ENCODE measurements at regions not wholly inside any gene's neighbourhood (a gene's known extent, or its start where the extent isn't known, plus 50 kb on each side); places are given as distances from the start of the nearest gene placed in this dataset.

- no peak overlapping the region for H3K4me3 Mint-ChIP-seq
- no peak overlapping the region for H3K27ac Mint-ChIP-seq
- H3K4me1 ChIP-seq (ENCODE audit: control insufficient read depth, insufficient read depth, low read length), result peaks cover 9% of the 10 kb centered on the region
- no peaks in the 10 kb centered on the region for H3K36me3 ChIP-seq (ENCODE audit: control insufficient read depth, insufficient read depth, low read length)
- H3K36me3 Mint-ChIP-seq (ENCODE audit: low read depth), result peaks cover 8% of the 10 kb centered on the region
- no peaks in the 10 kb centered on the region for H3K27me3 Mint-ChIP-seq (ENCODE audit: insufficient read depth)
- H3K4me1 Mint-ChIP-seq, result peaks cover 16% of the 10 kb centered on the region
- H3K9me3 Mint-ChIP-seq, result peaks cover 19% of the 10 kb centered on the region
- peaks cover 15% of the 10 kb centered on the region for H3K9me3 ChIP-seq (ENCODE audit: control insufficient read depth, low read length)
- H3K9ac ChIP-seq (ENCODE audit: extremely low read depth, low read length, poor library complexity, severe bottlenecking), result no peak overlapping the region
- DNase-seq, result no peak
- H3K4me3 ChIP-seq (ENCODE audit: low read length), result no peak overlapping the region
- H3K27me3 ChIP-seq (ENCODE audit: control insufficient read depth, insufficient read depth, low read length, poor library complexity, severe bottlenecking), result no peaks in the 10 kb centered on the region
- WGBS, 2 experiments (ENCODE audit: insufficient coverage in 1 of 2, insufficient read length in 1 of 2), result 0 to 53% methylated on average over 1 to 3 of the region's 3 CpGs
- H3K27ac ChIP-seq (ENCODE audit: low read depth, low read length), result no peak overlapping the region
- TF ChIP-seq CTCF (conservative IDR thresholded peaks at IDR 0.05), result no peak
Measured at GRCh38 chr1:175814885-175815284, 71.5 kb upstream of the TNR start.

DNA sequence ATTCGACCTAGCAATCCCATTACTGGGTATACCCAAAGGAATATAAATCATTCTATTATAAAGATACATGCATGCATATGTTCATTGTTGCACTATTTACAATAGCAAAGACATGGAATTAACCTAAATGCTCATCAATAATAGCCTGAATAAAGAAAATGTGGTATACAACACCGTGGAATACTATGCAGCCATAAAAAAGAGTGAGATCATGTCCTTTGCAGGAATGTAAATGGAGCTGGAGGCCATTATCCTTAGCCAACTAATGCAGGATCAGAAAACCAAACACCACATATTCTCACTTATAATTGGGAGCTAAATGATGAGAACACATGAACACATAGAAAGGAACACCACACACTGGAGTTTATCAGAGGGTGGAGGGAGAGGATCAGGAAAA, 69.5 kb upstream of the TNR start:
- peaks cover 14% of the 10 kb centered on the region for H3K9me3 ChIP-seq (ENCODE audit: control insufficient read depth, low read length)
- no peak overlapping the region for H3K27ac ChIP-seq (ENCODE audit: low read depth, low read length)
- peak overlapping the region; percentile 57 for H3K4me3 ChIP-seq (ENCODE audit: low read length)
- 100% methylated on average over 1 to 2 of the region's 2 CpGs for WGBS, 2 experiments (ENCODE audit: insufficient coverage in 1 of 2, insufficient read length in 1 of 2)
- H3K27me3 ChIP-seq (ENCODE audit: control insufficient read depth, insufficient read depth, low read length, poor library complexity, severe bottlenecking), result no peaks in the 10 kb centered on the region
- DNase-seq, result no peak
- no peaks in the 10 kb centered on the region for H3K36me3 ChIP-seq (ENCODE audit: control insufficient read depth, insufficient read depth, low read length)
- Mint-ChIP-seq H3K27ac (no peak overlapping the region), H3K27me3 (ENCODE audit: insufficient read depth) (no peaks in the 10 kb centered on the region), H3K36me3 (ENCODE audit: low read depth) (peaks cover 6% of the 10 kb centered on the region), H3K4me1 (peaks cover 25% of the 10 kb centered on the region), H3K4me3 (no peak overlapping the region), H3K9me3 (peaks cover 16% of the 10 kb centered on the region)
- H3K9ac ChIP-seq (ENCODE audit: extremely low read depth, low read length, poor library complexity, severe bottlenecking), result no peak overlapping the region
- H3K4me1 ChIP-seq (ENCODE audit: control insufficient read depth, insufficient read depth, low read length), result peaks cover 17% of the 10 kb centered on the region
- TF ChIP-seq CTCF (conservative IDR thresholded peaks at IDR 0.05), result no peak

DNA sequence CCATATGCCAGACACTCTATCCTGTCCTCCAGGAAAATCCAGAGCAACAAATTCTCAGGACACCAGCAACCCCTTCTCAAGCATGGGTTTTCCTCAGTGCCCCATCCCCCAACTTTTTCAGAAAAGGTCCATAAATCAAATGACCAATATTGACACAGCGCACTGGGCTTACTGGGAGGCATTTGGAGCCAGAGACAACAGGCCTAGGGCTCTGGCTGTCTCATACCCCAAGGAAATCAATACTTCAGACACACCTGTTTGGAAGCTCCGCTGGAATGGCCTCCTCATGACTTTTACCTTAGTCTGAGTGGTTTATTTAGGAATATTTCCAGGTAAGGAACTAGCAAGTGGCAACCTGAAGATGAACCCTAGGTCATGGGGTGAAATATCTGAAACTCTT, 66.9 kb upstream of the TNR start:
- Histone ChIP-seq H3K4me1 (ENCODE audit: control insufficient read depth, insufficient read depth, low read length) (peaks cover 17% of the 10 kb centered on the region), H3K4me3 (ENCODE audit: low read length) (no peak overlapping the region), H3K27me3 (ENCODE audit: control insufficient read depth, insufficient read depth, low read length, poor library complexity, severe bottlenecking) (no peaks in the 10 kb centered on the region), H3K27ac (ENCODE audit: low read depth, low read length) (no peak overlapping the region), H3K9ac (ENCODE audit: extremely low read depth, low read length, poor library complexity, severe bottlenecking) (no peak overlapping the region), H3K36me3 (ENCODE audit: control insufficient read depth, insufficient read depth, low read length) (no peaks in the 10 kb centered on the region), H3K9me3 (ENCODE audit: control insufficient read depth, low read length) (peaks cover 17% of the 10 kb centered on the region)
- Mint-ChIP-seq H3K27me3 (ENCODE audit: insufficient read depth) (no peaks in the 10 kb centered on the region), H3K9me3 (peaks cover 16% of the 10 kb centered on the region), H3K4me1 (peaks cover 43% of the 10 kb centered on the region), H3K27ac (peak overlapping the region; percentile 1), H3K4me3 (no peak overlapping the region), H3K36me3 (ENCODE audit: low read depth) (peaks cover 6% of the 10 kb centered on the region)
- 94 to 100% methylated on average over 1 to 2 of the region's 2 CpGs for WGBS, 2 experiments (ENCODE audit: insufficient coverage in 1 of 2, insufficient read length in 1 of 2)
- TF ChIP-seq CTCF (conservative IDR thresholded peaks at IDR 0.05), result no peak
- no peak for DNase-seq

All from endodermal cell (in vitro differentiated cells).